ENCODE measurements at regions not wholly inside any gene's neighbourhood (a gene's known extent, or its start where the extent isn't known, plus 50 kb on each side); places are given as distances from the start of the nearest gene placed in this dataset.

- intact Hi-C loops (cut with micrococcal nuclease), result no loop called here
- Histone ChIP-seq H3K36me3 (no peaks in the 10 kb centered on the region), H3K27ac (replicated peaks) (no peak overlapping the region), H3K4me1 (no peaks in the 10 kb centered on the region), H3K4me3 (no peak overlapping the region), H3K27me3 (ENCODE audit: low read depth) (no peaks in the 10 kb centered on the region), H3K9me3 (replicated peaks) (no peaks in the 10 kb centered on the region)
- no peak for DNase-seq
- TF ChIP-seq CTCF (IDR thresholded peaks at IDR 0.05; ENCODE audit: borderline replicate concordance), result no peak
Observed at GRCh38 chr7:25485026-25485425, 256.7 kb upstream of the NPVF start.

- Histone ChIP-seq H3K27me3 (ENCODE audit: low read depth) (no peaks in the 10 kb centered on the region), H3K9me3 (replicated peaks) (no peaks in the 10 kb centered on the region), H3K4me3 (no peak overlapping the region), H3K4me1 (no peaks in the 10 kb centered on the region), H3K36me3 (no peaks in the 10 kb centered on the region), H3K27ac (replicated peaks) (no peak overlapping the region)
- no peak for DNase-seq
- TF ChIP-seq CTCF (IDR thresholded peaks at IDR 0.05; ENCODE audit: borderline replicate concordance), result no peak
- intact Hi-C loops (cut with micrococcal nuclease), result no loop called here
Observed at GRCh38 chr7:25486656-25487055, 258.4 kb upstream of the NPVF start.

GRCh38 chr7:25493805-25494366 is 265.6 kb upstream of the NPVF start:
- Histone ChIP-seq H3K9me3 (replicated peaks) (no peaks in the 10 kb centered on the region), H3K4me1 (peaks cover 30% of the 10 kb centered on the region), H3K27me3 (ENCODE audit: low read depth) (no peaks in the 10 kb centered on the region), H3K27ac (replicated peaks) (no peak overlapping the region), H3K36me3 (no peaks in the 10 kb centered on the region), H3K4me3 (no peak overlapping the region)
- intact Hi-C loops (cut with micrococcal nuclease), result no loop called here
- TF ChIP-seq CTCF (IDR thresholded peaks at IDR 0.05; ENCODE audit: borderline replicate concordance), result no peak
- no peak for DNase-seq

GRCh38 chr7:25494896-25495295 is 266.6 kb upstream of the NPVF start:
- intact Hi-C loops (cut with micrococcal nuclease), result no loop called here
- Histone ChIP-seq H3K36me3 (no peaks in the 10 kb centered on the region), H3K9me3 (replicated peaks) (no peaks in the 10 kb centered on the region), H3K27ac (replicated peaks) (peak overlapping the region; percentile 74), H3K4me3 (no peak overlapping the region), H3K27me3 (ENCODE audit: low read depth) (no peaks in the 10 kb centered on the region), H3K4me1 (peaks cover 30% of the 10 kb centered on the region)
- DNase-seq, result no peak
- TF ChIP-seq CTCF (IDR thresholded peaks at IDR 0.05; ENCODE audit: borderline replicate concordance), result no peak

GRCh38 chr7:25495342-25496250 is 267.3 kb upstream of the NPVF start:
- intact Hi-C loops (cut with micrococcal nuclease), result no loop called here
- Histone ChIP-seq H3K4me3 (no peak overlapping the region), H3K36me3 (no peaks in the 10 kb centered on the region), H3K4me1 (peaks cover 30% of the 10 kb centered on the region), H3K27me3 (ENCODE audit: low read depth) (no peaks in the 10 kb centered on the region), H3K27ac (replicated peaks) (peak overlapping the region; percentile 74), H3K9me3 (replicated peaks) (no peaks in the 10 kb centered on the region)
- DNase-seq, result peak; percentile 17
- no peak for TF ChIP-seq CTCF (IDR thresholded peaks at IDR 0.05; ENCODE audit: borderline replicate concordance)

All from left ventricle myocardium inferior (tissue), 1 donor.